HEK293 (cell line): ENCODE measurements at regions not wholly inside any gene's neighbourhood (a gene's known extent, or its start where the extent isn't known, plus 50 kb on each side); places are given as distances from the start of the nearest gene placed in this dataset.

Experiments
- CTCF ChIA-PET: fragments of 350-600 bp; formaldehyde crosslinking; extraction: SDS; loops from one replicate; lab custom pipeline; 2021; ENCODE audit warnings: antibody characterized with exemption; lab: Yijun Ruan, JAX
- POLR2A ChIA-PET: fragments of 300-600 bp; formaldehyde crosslinking; extraction: SDS; loops from one replicate; lab custom pipeline; 2020; ENCODE audit warnings: antibody characterized with exemption, inconsistent platforms; lab: Yijun Ruan, JAX
- H3K27ac ChIP-seq: fragments of 200-500 bp; sonication (Bioruptor generic); 2 replicates; pipeline ENCODE4 v1.5.1; 2014; ENCODE audit warnings: low read depth, low read length, control low read depth, inconsistent platforms; ENCODE audit errors: extremely low read depth
- H3K36me3 ChIP-seq, 2 experiments: fragments of 200-500 bp in 1 of 2; sonication (Bioruptor generic) in 1 of 2; 1 replicate in 1 of 2; 2 replicates in 1 of 2; pipeline ENCODE4 v1.5.1; 2014 to 2017; ENCODE audit warnings: inconsistent platforms in 2 of 2, low read length in 2 of 2; ENCODE audit not compliant: control insufficient read depth in 2 of 2, insufficient read depth in 1 of 2
- H3K4me1 ChIP-seq: fragments of 200-500 bp; sonication (Bioruptor generic); 2 replicates; pipeline ENCODE4 v1.5.1; 2014; ENCODE audit warnings: mild to moderate bottlenecking, low read length, inconsistent platforms; ENCODE audit not compliant: control insufficient read depth, insufficient read depth
- H3K4me3 ChIP-seq: 2 replicates; pipeline ENCODE4 v1.5.1; 2011; ENCODE audit warnings: low read depth, mild to moderate bottlenecking, control low read depth, low read length, moderate library complexity
- H3K9me3 ChIP-seq: fragments of 200-500 bp; sonication (Bioruptor generic); 2 replicates; pipeline ENCODE4 v1.5.1; 2014; ENCODE audit warnings: low read depth, low read length, inconsistent platforms; ENCODE audit not compliant: control insufficient read depth, insufficient read depth
- GLIS1 ChIP-seq: fragments of 450-650 bp; formaldehyde crosslinking; IDR thresholded peaks from 2 replicates; pipeline ENCODE4 v1.5.1; 2016; ENCODE audit warnings: missing biosample characterization, missing genetic modification characterization
- HOXC10 ChIP-seq: sonication (generic); formaldehyde crosslinking; IDR thresholded peaks from 2 replicates; pipeline ENCODE4 v1.8.1; 2023; ENCODE audit warnings: mild to moderate bottlenecking, missing genetic modification reagents
- OSR2 ChIP-seq: fragments of 450-650 bp; formaldehyde crosslinking; IDR thresholded peaks from 2 replicates; pipeline ENCODE4 v1.5.1; 2016; ENCODE audit warnings: missing biosample characterization, missing genetic modification characterization
- OVOL3 ChIP-seq: fragments of 450-650 bp; formaldehyde crosslinking; IDR thresholded peaks from 2 replicates; pipeline ENCODE4 v1.5.1; 2016; ENCODE audit warnings: missing biosample characterization, missing genetic modification characterization
- YY1 ChIP-seq: fragments of 450-650 bp; formaldehyde crosslinking; IDR thresholded peaks from 2 replicates; pipeline ENCODE4 v1.5.1; 2018; ENCODE audit warnings: missing biosample characterization, missing genetic modification characterization
- ZFHX2 ChIP-seq: fragments of 450-650 bp; formaldehyde crosslinking; conservative IDR thresholded peaks from 2 replicates; pipeline ENCODE4 v1.5.1; 2016; ENCODE audit warnings: missing biosample characterization, missing genetic modification characterization
- ZNF202 ChIP-seq: fragments of 450-650 bp; formaldehyde crosslinking; IDR thresholded peaks from 2 replicates; pipeline ENCODE4 v1.5.1; 2016; ENCODE audit warnings: missing biosample characterization, missing genetic modification characterization, borderline replicate concordance
- ZNF354C ChIP-seq: fragments of 450-650 bp; formaldehyde crosslinking; IDR thresholded peaks from 2 replicates; pipeline ENCODE4 v1.5.1; 2016; ENCODE audit warnings: missing biosample characterization, missing genetic modification characterization, low read depth, borderline replicate concordance
- ZNF391 ChIP-seq: fragments of 450-650 bp; formaldehyde crosslinking; IDR thresholded peaks from 2 replicates; pipeline ENCODE4 v1.5.1; 2016; ENCODE audit warnings: low read depth, missing biosample characterization, missing genetic modification characterization, borderline replicate concordance
- ZNF404 ChIP-seq: fragments of 450-650 bp; formaldehyde crosslinking; IDR thresholded peaks from 2 replicates; pipeline ENCODE4 v1.5.1; 2017; ENCODE audit warnings: missing biosample characterization, missing genetic modification characterization
- ZNF423 ChIP-seq: fragments of 450-650 bp; formaldehyde crosslinking; IDR thresholded peaks from 2 replicates; pipeline ENCODE4 v1.5.1; 2016; ENCODE audit warnings: missing biosample characterization, missing genetic modification characterization
- ZNF510 ChIP-seq: fragments of 450-650 bp; formaldehyde crosslinking; IDR thresholded peaks from 2 replicates; pipeline ENCODE4 v1.5.1; 2018; ENCODE audit warnings: mild to moderate bottlenecking, missing genetic modification characterization, missing biosample characterization; ENCODE audit not compliant: insufficient replicate concordance
- ZNF529 ChIP-seq: fragments of 450-650 bp; formaldehyde crosslinking; IDR thresholded peaks from 2 replicates; pipeline ENCODE4 v1.5.1; 2017; ENCODE audit warnings: missing genetic modification characterization, missing biosample characterization; ENCODE audit not compliant: insufficient replicate concordance
- ZNF660 ChIP-seq: fragments of 450-650 bp; IDR thresholded peaks from 2 replicates; pipeline ENCODE4 v1.5.1; 2018; ENCODE audit warnings: missing biosample characterization, mild to moderate bottlenecking, missing genetic modification characterization
- ZNF677 ChIP-seq: fragments of 450-650 bp; IDR thresholded peaks from 2 replicates; pipeline ENCODE4 v1.5.0; 2018; ENCODE audit warnings: missing biosample characterization, mild to moderate bottlenecking, missing genetic modification characterization, moderate library complexity
- ZNF768 ChIP-seq: fragments of 450-650 bp; formaldehyde crosslinking; IDR thresholded peaks from 2 replicates; pipeline ENCODE4 v1.5.1; 2018; ENCODE audit warnings: missing biosample characterization, mild to moderate bottlenecking, missing genetic modification characterization
- ZSCAN16 ChIP-seq: fragments of 450-650 bp; formaldehyde crosslinking; IDR thresholded peaks from 2 replicates; pipeline ENCODE4 v1.5.1; 2016; ENCODE audit warnings: missing biosample characterization, missing genetic modification characterization
- ZSCAN30 ChIP-seq: fragments of 450-650 bp; IDR thresholded peaks from 2 replicates; pipeline ENCODE4 v1.5.1; 2018; ENCODE audit warnings: missing biosample characterization, mild to moderate bottlenecking, missing genetic modification characterization, moderate library complexity
- TF ChIP-seq, protein P1 (sequence below): fragments of 450-650 bp; formaldehyde crosslinking; IDR thresholded peaks from 2 replicates; pipeline ENCODE4 v1.5.1; 2016; ENCODE audit warnings: missing biosample characterization, missing genetic modification characterization
- TF ChIP-seq, protein P2 (sequence below): fragments of 450-650 bp; formaldehyde crosslinking; IDR thresholded peaks from 2 replicates; pipeline ENCODE4 v1.5.1; 2017; ENCODE audit warnings: missing biosample characterization, missing genetic modification characterization
- TF ChIP-seq, protein P3 (sequence below): fragments of 450-650 bp; formaldehyde crosslinking; IDR thresholded peaks from 2 replicates; pipeline ENCODE4 v1.5.1; 2016; ENCODE audit warnings: missing biosample characterization, missing genetic modification characterization

DNA sequence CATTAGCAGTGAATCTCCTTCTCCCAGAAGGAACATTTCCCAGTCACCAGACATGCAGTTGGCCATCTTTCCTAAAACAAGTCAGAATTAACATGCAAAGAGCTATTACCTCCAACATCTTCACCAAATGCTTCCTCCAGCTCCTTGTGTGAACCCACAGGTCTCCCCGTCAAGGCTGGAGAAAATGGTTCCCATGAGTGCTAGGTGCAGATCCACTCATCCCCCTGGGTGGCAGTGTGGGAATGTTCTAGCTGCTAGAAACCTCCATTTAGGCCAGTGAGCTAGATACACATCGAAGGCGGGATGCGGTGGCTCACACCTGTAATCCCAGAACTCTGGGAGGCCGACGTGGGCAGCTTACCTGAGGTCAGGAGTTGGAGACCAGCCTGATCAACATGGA lies 603.9 kb upstream of the SLC35B3 start (continued):
- TF ChIP-seq ZNF510 (tag by site-specific recombination) (no peak), ZNF423 (tag by site-specific recombination) (no peak)
- TF ChIP-seq, all 188 proteins: peak for 0

DNA sequence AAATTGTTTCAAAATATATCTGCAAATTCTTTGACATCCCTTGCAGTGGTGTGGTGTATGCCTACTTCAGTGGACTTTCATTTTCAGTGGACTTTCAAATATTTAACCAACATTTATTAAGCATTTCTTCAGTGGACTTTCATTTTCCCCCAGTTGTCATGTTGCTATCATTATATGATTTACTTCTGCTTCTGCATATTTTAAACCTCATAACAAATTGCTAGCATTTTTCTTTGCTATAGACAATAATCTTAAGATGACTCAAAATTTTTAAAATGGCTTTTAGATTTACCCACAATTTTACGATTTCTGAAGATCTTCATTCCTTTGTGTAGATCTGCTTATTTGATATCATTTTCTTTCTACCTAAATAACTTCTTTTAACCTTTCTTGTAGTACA lies 592.7 kb upstream of the SLC35B3 start:
- Histone ChIP-seq H3K4me1 (no peaks in the 10 kb centered on the region), H3K4me3 (no peak overlapping the region), H3K27ac (no peak overlapping the region), H3K9me3 (no peaks in the 10 kb centered on the region), H3K36me3 (no peaks in the 10 kb centered on the region)
- TF ChIP-seq YY1 (tag by site-specific recombination) (no peak), OVOL3 (no peak), ZNF404 (tag by site-specific recombination) (no peak), ZNF391 (no peak), ZSCAN16 (tag by site-specific recombination) (no peak), OSR2 (tag by site-specific recombination) (no peak), ZNF202 (no peak), ZNF354C (tag by site-specific recombination) (no peak), ZNF660 (tag by site-specific recombination) (no peak), ZFHX2 (tag by site-specific recombination) (no peak), ZNF768 (tag by site-specific recombination) (no peak), ZNF529 (tag by site-specific recombination) (no peak), ZSCAN30 (tag by site-specific recombination) (no peak), HOXC10 (CRISPR knock-in tag) (no peak), ZNF677 (tag by site-specific recombination) (no peak)
- TF ChIP-seq, protein P1, sequence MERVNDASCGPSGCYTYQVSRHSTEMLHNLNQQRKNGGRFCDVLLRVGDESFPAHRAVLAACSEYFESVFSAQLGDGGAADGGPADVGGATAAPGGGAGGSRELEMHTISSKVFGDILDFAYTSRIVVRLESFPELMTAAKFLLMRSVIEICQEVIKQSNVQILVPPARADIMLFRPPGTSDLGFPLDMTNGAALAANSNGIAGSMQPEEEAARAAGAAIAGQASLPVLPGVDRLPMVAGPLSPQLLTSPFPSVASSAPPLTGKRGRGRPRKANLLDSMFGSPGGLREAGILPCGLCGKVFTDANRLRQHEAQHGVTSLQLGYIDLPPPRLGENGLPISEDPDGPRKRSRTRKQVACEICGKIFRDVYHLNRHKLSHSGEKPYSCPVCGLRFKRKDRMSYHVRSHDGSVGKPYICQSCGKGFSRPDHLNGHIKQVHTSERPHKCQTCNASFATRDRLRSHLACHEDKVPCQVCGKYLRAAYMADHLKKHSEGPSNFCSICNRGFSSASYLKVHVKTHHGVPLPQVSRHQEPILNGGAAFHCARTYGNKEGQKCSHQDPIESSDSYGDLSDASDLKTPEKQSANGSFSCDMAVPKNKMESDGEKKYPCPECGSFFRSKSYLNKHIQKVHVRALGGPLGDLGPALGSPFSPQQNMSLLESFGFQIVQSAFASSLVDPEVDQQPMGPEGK: no peak
- TF ChIP-seq, protein P2, sequence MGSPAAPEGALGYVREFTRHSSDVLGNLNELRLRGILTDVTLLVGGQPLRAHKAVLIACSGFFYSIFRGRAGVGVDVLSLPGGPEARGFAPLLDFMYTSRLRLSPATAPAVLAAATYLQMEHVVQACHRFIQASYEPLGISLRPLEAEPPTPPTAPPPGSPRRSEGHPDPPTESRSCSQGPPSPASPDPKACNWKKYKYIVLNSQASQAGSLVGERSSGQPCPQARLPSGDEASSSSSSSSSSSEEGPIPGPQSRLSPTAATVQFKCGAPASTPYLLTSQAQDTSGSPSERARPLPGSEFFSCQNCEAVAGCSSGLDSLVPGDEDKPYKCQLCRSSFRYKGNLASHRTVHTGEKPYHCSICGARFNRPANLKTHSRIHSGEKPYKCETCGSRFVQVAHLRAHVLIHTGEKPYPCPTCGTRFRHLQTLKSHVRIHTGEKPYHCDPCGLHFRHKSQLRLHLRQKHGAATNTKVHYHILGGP (tag by site-specific recombination): no peak
- ChIA-PET CTCF (no interaction called here), POLR2A (no interaction called here)

DNA sequence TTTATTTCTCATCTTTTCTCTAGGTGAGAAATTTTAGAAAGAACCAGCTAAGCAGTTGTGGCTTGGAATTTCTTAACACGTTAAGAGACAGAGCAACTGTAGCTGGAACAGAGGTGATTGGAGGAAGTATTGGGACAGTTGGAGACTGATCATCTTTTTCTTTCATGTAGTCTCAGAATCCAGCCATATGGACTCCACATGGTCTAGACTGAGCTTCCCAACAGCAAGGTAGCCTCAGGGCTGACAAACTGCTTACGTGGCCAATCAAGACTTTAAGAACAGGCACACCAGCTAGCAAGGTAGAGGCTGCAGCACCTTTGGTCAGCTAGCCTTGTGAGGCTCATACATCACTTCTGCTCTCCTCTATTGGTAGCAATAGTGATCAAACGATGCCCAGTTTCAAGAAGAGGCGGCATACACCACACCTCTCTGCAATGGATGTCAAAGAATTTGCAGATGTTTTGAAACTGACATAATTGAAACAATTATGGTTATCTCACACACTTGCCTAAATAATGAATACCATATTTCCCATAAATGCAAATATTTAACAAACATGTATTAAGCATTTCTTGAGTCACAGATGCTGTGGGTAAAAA lies 590.5 kb upstream of the SLC35B3 start:
- POLR2A ChIA-PET: no interaction called here
- TF ChIP-seq GLIS1 (tag by site-specific recombination) (no peak), ZNF202 (no peak)
- TF ChIP-seq, protein P3, sequence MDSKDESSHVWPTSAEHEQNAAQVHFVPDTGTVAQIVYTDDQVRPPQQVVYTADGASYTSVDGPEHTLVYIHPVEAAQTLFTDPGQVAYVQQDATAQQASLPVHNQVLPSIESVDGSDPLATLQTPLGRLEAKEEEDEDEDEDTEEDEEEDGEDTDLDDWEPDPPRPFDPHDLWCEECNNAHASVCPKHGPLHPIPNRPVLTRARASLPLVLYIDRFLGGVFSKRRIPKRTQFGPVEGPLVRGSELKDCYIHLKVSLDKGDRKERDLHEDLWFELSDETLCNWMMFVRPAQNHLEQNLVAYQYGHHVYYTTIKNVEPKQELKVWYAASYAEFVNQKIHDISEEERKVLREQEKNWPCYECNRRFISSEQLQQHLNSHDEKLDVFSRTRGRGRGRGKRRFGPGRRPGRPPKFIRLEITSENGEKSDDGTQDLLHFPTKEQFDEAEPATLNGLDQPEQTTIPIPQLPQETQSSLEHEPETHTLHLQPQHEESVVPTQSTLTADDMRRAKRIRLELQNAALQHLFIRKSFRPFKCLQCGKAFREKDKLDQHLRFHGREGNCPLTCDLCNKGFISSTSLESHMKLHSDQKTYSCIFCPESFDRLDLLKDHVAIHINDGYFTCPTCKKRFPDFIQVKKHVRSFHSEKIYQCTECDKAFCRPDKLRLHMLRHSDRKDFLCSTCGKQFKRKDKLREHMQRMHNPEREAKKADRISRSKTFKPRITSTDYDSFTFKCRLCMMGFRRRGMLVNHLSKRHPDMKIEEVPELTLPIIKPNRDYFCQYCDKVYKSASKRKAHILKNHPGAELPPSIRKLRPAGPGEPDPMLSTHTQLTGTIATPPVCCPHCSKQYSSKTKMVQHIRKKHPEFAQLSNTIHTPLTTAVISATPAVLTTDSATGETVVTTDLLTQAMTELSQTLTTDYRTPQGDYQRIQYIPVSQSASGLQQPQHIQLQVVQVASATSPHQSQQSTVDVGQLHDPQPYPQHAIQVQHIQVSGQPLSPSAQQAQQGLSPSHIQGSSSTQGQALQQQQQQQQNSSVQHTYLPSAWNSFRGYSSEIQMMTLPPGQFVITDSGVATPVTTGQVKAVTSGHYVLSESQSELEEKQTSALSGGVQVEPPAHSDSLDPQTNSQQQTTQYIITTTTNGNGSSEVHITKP: no peak
- Histone ChIP-seq H3K9me3 (no peaks in the 10 kb centered on the region), H3K27ac (no peak overlapping the region), H3K4me3 (no peak overlapping the region), H3K4me1 (no peaks in the 10 kb centered on the region), H3K36me3 (no peaks in the 10 kb centered on the region)
- CTCF ChIA-PET: interaction anchor here (0.7 kb wide), 1 partner anchor 12 kb away, joined by 4 read pairs; no protein-coding TSS in a partner anchor
